HCT116 (cell line): ENCODE measurements at regions not wholly inside any gene's neighbourhood (a gene's known extent, or its start where the extent isn't known, plus 50 kb on each side); places are given as distances from the start of the nearest gene placed in this dataset.
"Not testable (repeated sequence)": the region's sequence is repeated elsewhere in the genome, so short reads cannot be mapped to it uniquely, and the experiment has no call there.

Experiments used
- EZH2 ChIP-seq: fragments of 200-600 bp; sonication (generic); IDR thresholded peaks from 2 replicates; pipeline ENCODE4 v1.6.1; 2017; ENCODE audit warnings: antibody characterized with exemption, mixed run types
- POLR2A ChIP-seq: IDR thresholded peaks from 2 replicates; pipeline ENCODE4 v1.7.0; 2011; ENCODE audit warnings: borderline replicate concordance; ENCODE audit not compliant: insufficient read depth, insufficient read length; ENCODE audit errors: extremely low read depth
- TF ChIP-seq, protein P1 (sequence below), 3 experiments: fragments of 200-600 bp in 1 of 3; sonication (generic) in 1 of 3; IDR thresholded peaks in 2 of 3; conservative IDR thresholded peaks in 1 of 3; 2 replicates each; pipeline ENCODE4 v1.5.1; 2012 to 2017; ENCODE audit warnings: low read depth in 2 of 3, low read length in 2 of 3, antibody characterized with exemption in 1 of 3, borderline replicate concordance in 1 of 3, control low read depth in 1 of 3, mild to moderate bottlenecking in 1 of 3, mixed read lengths in 1 of 3, mixed run types in 1 of 3, moderate library complexity in 1 of 3; ENCODE audit not compliant: insufficient read depth in 1 of 3
- TF ChIP-seq, protein P2 (sequence below): IDR thresholded peaks from 2 replicates; pipeline ENCODE4 v1.6.1; 2012
- TF ChIP-seq, protein P3 (sequence below): IDR thresholded peaks from 2 replicates; pipeline ENCODE4 v1.6.1; 2011; ENCODE audit warnings: mild to moderate bottlenecking, low read length, moderate library complexity; ENCODE audit not compliant: insufficient replicate concordance; ENCODE audit errors: extremely low read depth

DNA sequence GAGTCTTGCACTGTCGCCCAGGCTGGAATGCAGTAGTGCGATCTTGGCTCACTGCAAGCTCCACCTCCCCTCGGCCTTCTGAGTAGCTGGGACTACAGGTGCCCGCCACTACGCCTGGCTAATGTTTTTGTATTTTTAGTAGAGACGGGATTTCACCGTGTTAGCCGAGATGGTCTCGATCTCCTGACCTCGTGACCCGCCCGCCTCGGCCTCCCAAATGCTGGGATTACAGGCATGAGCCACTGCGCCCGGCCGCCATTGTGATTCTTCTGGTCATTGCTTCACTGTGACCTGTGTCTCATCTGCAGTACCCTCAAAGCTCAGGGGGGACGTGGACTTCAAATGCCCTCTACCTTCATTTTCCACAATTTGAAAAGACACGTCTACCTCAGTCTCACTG lies 481.9 kb downstream of the TRHDE start:
- TF ChIP-seq, protein P1, sequence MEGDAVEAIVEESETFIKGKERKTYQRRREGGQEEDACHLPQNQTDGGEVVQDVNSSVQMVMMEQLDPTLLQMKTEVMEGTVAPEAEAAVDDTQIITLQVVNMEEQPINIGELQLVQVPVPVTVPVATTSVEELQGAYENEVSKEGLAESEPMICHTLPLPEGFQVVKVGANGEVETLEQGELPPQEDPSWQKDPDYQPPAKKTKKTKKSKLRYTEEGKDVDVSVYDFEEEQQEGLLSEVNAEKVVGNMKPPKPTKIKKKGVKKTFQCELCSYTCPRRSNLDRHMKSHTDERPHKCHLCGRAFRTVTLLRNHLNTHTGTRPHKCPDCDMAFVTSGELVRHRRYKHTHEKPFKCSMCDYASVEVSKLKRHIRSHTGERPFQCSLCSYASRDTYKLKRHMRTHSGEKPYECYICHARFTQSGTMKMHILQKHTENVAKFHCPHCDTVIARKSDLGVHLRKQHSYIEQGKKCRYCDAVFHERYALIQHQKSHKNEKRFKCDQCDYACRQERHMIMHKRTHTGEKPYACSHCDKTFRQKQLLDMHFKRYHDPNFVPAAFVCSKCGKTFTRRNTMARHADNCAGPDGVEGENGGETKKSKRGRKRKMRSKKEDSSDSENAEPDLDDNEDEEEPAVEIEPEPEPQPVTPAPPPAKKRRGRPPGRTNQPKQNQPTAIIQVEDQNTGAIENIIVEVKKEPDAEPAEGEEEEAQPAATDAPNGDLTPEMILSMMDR (IDR thresholded peaks at IDR 0.05 in 2 of 3, conservative IDR thresholded peaks at IDR 0.05 in 1 of 3; ENCODE audit: borderline replicate concordance in 1 of 3, insufficient read depth in 1 of 3, low read depth in 2 of 3, low read length in 2 of 3): not testable (repeated sequence)
- not testable (repeated sequence) for TF ChIP-seq POLR2A, EZH2
- TF ChIP-seq, protein P2, sequence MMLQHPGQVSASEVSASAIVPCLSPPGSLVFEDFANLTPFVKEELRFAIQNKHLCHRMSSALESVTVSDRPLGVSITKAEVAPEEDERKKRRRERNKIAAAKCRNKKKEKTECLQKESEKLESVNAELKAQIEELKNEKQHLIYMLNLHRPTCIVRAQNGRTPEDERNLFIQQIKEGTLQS: not testable (repeated sequence)
- TF ChIP-seq, protein P3, sequence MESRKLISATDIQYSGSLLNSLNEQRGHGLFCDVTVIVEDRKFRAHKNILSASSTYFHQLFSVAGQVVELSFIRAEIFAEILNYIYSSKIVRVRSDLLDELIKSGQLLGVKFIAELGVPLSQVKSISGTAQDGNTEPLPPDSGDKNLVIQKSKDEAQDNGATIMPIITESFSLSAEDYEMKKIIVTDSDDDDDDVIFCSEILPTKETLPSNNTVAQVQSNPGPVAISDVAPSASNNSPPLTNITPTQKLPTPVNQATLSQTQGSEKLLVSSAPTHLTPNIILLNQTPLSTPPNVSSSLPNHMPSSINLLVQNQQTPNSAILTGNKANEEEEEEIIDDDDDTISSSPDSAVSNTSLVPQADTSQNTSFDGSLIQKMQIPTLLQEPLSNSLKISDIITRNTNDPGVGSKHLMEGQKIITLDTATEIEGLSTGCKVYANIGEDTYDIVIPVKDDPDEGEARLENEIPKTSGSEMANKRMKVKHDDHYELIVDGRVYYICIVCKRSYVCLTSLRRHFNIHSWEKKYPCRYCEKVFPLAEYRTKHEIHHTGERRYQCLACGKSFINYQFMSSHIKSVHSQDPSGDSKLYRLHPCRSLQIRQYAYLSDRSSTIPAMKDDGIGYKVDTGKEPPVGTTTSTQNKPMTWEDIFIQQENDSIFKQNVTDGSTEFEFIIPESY: not testable (repeated sequence)
